CD14-positive monocyte (primary cell): ENCODE measurements at regions not wholly inside any gene's neighbourhood (a gene's known extent, or its start where the extent isn't known, plus 50 kb on each side); places are given as distances from the start of the nearest gene placed in this dataset.

ENCODE experiments used
- DNase-seq, 3 donors: peaks; one replicate each; pipeline ENCODE4 v3.0.0-alpha.2; 2011 to 2022
- H2AFZ ChIP-seq: 2 replicates; pipeline ENCODE4 v1.6.0; 2012; ENCODE audit warnings: mild to moderate bottlenecking, low read depth, low read length, inconsistent platforms; ENCODE audit not compliant: insufficient read depth, poor library complexity, severe bottlenecking
- H3K27ac ChIP-seq, 2 donors: 1 replicate in 1 of 2; 2 replicates in 1 of 2; pipeline ENCODE4 v1.5.1; 2012 to 2013; ENCODE audit warnings: low read length in 2 of 2, control low read depth in 1 of 2, inconsistent platforms in 1 of 2, low read depth in 1 of 2, mild to moderate bottlenecking in 1 of 2
- H3K27me3 ChIP-seq, 2 donors: one replicate each; pipeline versions ENCODE4 v1.6.0 to v1.6.1; 2011 to 2013; ENCODE audit warnings: low read length in 2 of 2; ENCODE audit not compliant: control insufficient read depth in 2 of 2, insufficient read depth in 2 of 2
- H3K36me3 ChIP-seq, 2 donors: replicated peaks in 1 of 2; 1 replicate in 1 of 2; 2 replicates in 1 of 2; pipeline versions ENCODE4 v1.5.1 to v1.6.1; 2012 to 2013; ENCODE audit warnings: low read length in 2 of 2, control low read depth in 1 of 2, inconsistent platforms in 1 of 2, mild to moderate bottlenecking in 1 of 2; ENCODE audit not compliant: insufficient read depth in 2 of 2, control insufficient read depth in 1 of 2
- H3K4me1 ChIP-seq, 2 donors: 1 replicate in 1 of 2; 2 replicates in 1 of 2; pipeline versions ENCODE4 v1.5.1 to v1.6.1; 2012 to 2013; ENCODE audit warnings: low read length in 2 of 2, control low read depth in 1 of 2, inconsistent platforms in 1 of 2, mild to moderate bottlenecking in 1 of 2, moderate library complexity in 1 of 2; ENCODE audit not compliant: insufficient read depth in 2 of 2, control insufficient read depth in 1 of 2
- H3K4me2 ChIP-seq: replicated peaks from 2 replicates; pipeline ENCODE3; 2012; ENCODE audit warnings: low read length, moderate library complexity, mild to moderate bottlenecking; ENCODE audit not compliant: poor library complexity, severe bottlenecking; ENCODE audit errors: extremely low read depth
- H3K4me3 ChIP-seq, 3 experiments: fragments of 200-600 bp in 1 of 3; sonication (generic) in 1 of 3; replicated peaks in 1 of 3; 1 replicate in 2 of 3; 2 replicates in 1 of 3; pipeline ENCODE4 v1.5.1; 2011 to 2013; ENCODE audit warnings: low read length in 3 of 3, mild to moderate bottlenecking in 3 of 3, control low read depth in 2 of 3, low read depth in 2 of 3, inconsistent platforms in 1 of 3, moderate library complexity in 1 of 3
- H3K79me2 ChIP-seq: 2 replicates; pipeline ENCODE4 v1.6.0; 2012; ENCODE audit warnings: mild to moderate bottlenecking, control low read depth, inconsistent platforms, low read length, moderate library complexity; ENCODE audit not compliant: insufficient read depth
- H3K9ac ChIP-seq: 2 replicates; pipeline ENCODE4 v1.6.0; 2017; ENCODE audit warnings: low read length, mild to moderate bottlenecking; ENCODE audit not compliant: insufficient read depth, poor library complexity, severe bottlenecking
- H3K9me3 ChIP-seq, 2 donors: replicated peaks in 1 of 2; 1 replicate in 1 of 2; 2 replicates in 1 of 2; pipeline versions ENCODE4 v1.5.1 to v1.6.1; 2012 to 2013; ENCODE audit warnings: low read length in 2 of 2, control low read depth in 1 of 2; ENCODE audit not compliant: control insufficient read depth in 1 of 2, insufficient read depth in 1 of 2
- H4K20me1 ChIP-seq: 2 replicates; pipeline ENCODE4 v1.6.0; 2012; ENCODE audit warnings: mild to moderate bottlenecking, low read length, control low read depth, moderate library complexity; ENCODE audit not compliant: insufficient read depth
- H3K27ac Mint-ChIP-seq, 7 donors: one replicate each; pipeline ENCODE4 v1.8.0; 2020; ENCODE audit warnings: mild to moderate bottlenecking in 7 of 7, mixed read lengths in 7 of 7, moderate library complexity in 6 of 7, inconsistent platforms in 2 of 7
- H3K27me3 Mint-ChIP-seq, 3 donors: one replicate each; pipeline ENCODE4 v1.8.0; 2021 to 2022; ENCODE audit warnings: low read depth in 3 of 3, mild to moderate bottlenecking in 3 of 3, mixed read lengths in 3 of 3, moderate library complexity in 3 of 3, inconsistent platforms in 1 of 3
- H3K36me3 Mint-ChIP-seq, 2 donors: one replicate each; pipeline ENCODE4 v1.8.0; 2020; ENCODE audit warnings: mixed read lengths in 2 of 2, inconsistent platforms in 1 of 2, mild to moderate bottlenecking in 1 of 2
- H3K4me1 Mint-ChIP-seq: one replicate; pipeline ENCODE4 v1.8.0; 2020; ENCODE audit warnings: mild to moderate bottlenecking, mixed read lengths
- H3K4me3 Mint-ChIP-seq, 2 donors: one replicate each; pipeline ENCODE4 v1.8.0; 2020; ENCODE audit warnings: mild to moderate bottlenecking in 2 of 2, mixed read lengths in 2 of 2, moderate library complexity in 1 of 2
- H3K9me3 Mint-ChIP-seq, 7 donors: one replicate each; pipeline ENCODE4 v1.8.0; 2020 to 2022; ENCODE audit warnings: mixed read lengths in 7 of 7, mild to moderate bottlenecking in 6 of 7, moderate library complexity in 6 of 7, inconsistent platforms in 2 of 7
- CTCF ChIP-seq: fragments of 200-600 bp; IDR thresholded peaks from one replicate; pipeline ENCODE4 v1.8.0; 2022; ENCODE audit warnings: antibody characterized with exemption, mild to moderate bottlenecking
- WGBS: methylation state at CpG from one replicate; pipeline ENCODE4 v1.1.5; 2013; ENCODE audit warnings: missing lambda C conversion rate; ENCODE audit not compliant: insufficient coverage; 5-methylcytosine and 5-hydroxymethylcytosine counted together
- intact Hi-C, 2 donors: fragments of 100-400 bp; cut with micrococcal nuclease; formaldehyde crosslinking; loops; one replicate each; pipeline versions ENCODE4 v1.15.0 to v1.15.1; 2023

- no peak for TF ChIP-seq CTCF
- no peaks in the 10 kb centered on the region for H3K36me3 ChIP-seq
- no peak overlapping the region for H3K4me3 ChIP-seq
- H3K27me3 ChIP-seq = no peaks in the 10 kb centered on the region
- no peaks in the 10 kb centered on the region for H4K20me1 ChIP-seq
- no peaks in the 10 kb centered on the region for H3K4me1 Mint-ChIP-seq
- 100% methylated on average over 1 of the region's 6 CpGs for WGBS
- no peak overlapping the region for H3K27ac Mint-ChIP-seq
- H3K4me1 ChIP-seq = no peaks in the 10 kb centered on the region
- no peaks in the 10 kb centered on the region for H3K27me3 Mint-ChIP-seq
- peaks cover 0 to 20% (median 4%) of the 10 kb centered on the region in 7 donors for H3K9me3 Mint-ChIP-seq
- H3K9ac ChIP-seq = no peak overlapping the region
- no peak overlapping the region for H3K4me2 ChIP-seq
- H2AFZ ChIP-seq = no peak overlapping the region
- H3K36me3 Mint-ChIP-seq = no peaks in the 10 kb centered on the region
- H3K4me3 Mint-ChIP-seq = no peak overlapping the region
- H3K27ac ChIP-seq = no peak overlapping the region
- no peaks in the 10 kb centered on the region for H3K79me2 ChIP-seq
- H3K9me3 ChIP-seq = peaks cover 0 to 3% of the 10 kb centered on the region in 2 donors
- no peak for DNase-seq
- intact Hi-C loops = no loop called here
Observed at GRCh38 chr6:141867767-141868166, 265.0 kb upstream of the GJE1 start.

- no peak for DNase-seq
- Mint-ChIP-seq H3K36me3 (no peaks in the 10 kb centered on the region), H3K9me3 (peaks cover 0 to 13% (median 3%) of the 10 kb centered on the region in 7 donors), H3K27ac (no peak overlapping the region), H3K4me3 (no peak overlapping the region), H3K4me1 (no peaks in the 10 kb centered on the region), H3K27me3 (no peaks in the 10 kb centered on the region)
- Histone ChIP-seq H3K9me3 (peaks cover 0 to 3% of the 10 kb centered on the region in 2 donors), H2AFZ (no peak overlapping the region), H3K4me3 (no peak overlapping the region), H3K79me2 (no peaks in the 10 kb centered on the region), H4K20me1 (no peaks in the 10 kb centered on the region), H3K4me2 (no peak overlapping the region), H3K27ac (no peak overlapping the region), H3K27me3 (no peaks in the 10 kb centered on the region), H3K36me3 (no peaks in the 10 kb centered on the region), H3K4me1 (no peaks in the 10 kb centered on the region), H3K9ac (no peak overlapping the region)
- no CpG with 5 or more reads among the region's 2 CpGs for WGBS
- TF ChIP-seq CTCF = no peak
- intact Hi-C loops = no loop called here
Observed at GRCh38 chr6:141866731-141867497, 265.8 kb upstream of the GJE1 start.
